ENCODE measurements at regions not wholly inside any gene's neighbourhood (a gene's known extent, or its start where the extent isn't known, plus 50 kb on each side); places are given as distances from the start of the nearest gene placed in this dataset.

DNA sequence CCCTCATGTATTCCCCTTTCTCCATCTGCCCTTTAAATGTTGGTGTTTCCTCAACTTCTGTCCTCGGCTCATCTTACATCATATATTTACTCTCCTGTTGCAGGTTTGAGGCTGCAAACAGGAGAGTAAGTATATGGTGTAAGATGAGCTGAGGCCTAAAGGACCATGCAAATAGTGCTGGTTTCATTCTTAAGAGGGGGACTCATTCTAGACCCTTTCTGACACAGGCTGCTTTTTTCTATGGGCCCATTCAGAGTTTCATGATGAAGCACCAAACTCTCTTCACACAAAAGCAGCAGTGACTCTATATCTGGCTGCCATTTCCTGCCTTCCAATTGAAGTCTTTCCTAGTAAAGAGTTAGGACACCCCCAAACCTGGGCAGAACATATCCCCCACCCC is 218.5 kb downstream of the PHLDA1 start:
- TF ChIP-seq, protein P1, sequence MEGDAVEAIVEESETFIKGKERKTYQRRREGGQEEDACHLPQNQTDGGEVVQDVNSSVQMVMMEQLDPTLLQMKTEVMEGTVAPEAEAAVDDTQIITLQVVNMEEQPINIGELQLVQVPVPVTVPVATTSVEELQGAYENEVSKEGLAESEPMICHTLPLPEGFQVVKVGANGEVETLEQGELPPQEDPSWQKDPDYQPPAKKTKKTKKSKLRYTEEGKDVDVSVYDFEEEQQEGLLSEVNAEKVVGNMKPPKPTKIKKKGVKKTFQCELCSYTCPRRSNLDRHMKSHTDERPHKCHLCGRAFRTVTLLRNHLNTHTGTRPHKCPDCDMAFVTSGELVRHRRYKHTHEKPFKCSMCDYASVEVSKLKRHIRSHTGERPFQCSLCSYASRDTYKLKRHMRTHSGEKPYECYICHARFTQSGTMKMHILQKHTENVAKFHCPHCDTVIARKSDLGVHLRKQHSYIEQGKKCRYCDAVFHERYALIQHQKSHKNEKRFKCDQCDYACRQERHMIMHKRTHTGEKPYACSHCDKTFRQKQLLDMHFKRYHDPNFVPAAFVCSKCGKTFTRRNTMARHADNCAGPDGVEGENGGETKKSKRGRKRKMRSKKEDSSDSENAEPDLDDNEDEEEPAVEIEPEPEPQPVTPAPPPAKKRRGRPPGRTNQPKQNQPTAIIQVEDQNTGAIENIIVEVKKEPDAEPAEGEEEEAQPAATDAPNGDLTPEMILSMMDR (IDR thresholded peaks at IDR 0.05; ENCODE audit: low read depth, low read length, missing input control), result no peak
- TF ChIP-seq NR2F2 (IDR thresholded peaks at IDR 0.05) (no peak), EGR1 (IDR thresholded peaks at IDR 0.05; ENCODE audit: low read depth in 2 of 2) (no peak), RAD21 (IDR thresholded peaks at IDR 0.05) (no peak), TAF1 (conservative IDR thresholded peaks at IDR 0.05) (no peak), JUND (IDR thresholded peaks at IDR 0.05) (no peak), ZBTB33 (IDR thresholded peaks at IDR 0.05) (no peak), SP1 (IDR thresholded peaks at IDR 0.05) (no peak), YY1 (IDR thresholded peaks at IDR 0.05) (no peak)
- TF ChIP-seq, protein P2, sequence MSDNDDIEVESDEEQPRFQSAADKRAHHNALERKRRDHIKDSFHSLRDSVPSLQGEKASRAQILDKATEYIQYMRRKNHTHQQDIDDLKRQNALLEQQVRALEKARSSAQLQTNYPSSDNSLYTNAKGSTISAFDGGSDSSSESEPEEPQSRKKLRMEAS (IDR thresholded peaks at IDR 0.05), result no peak

All from liver (tissue), 3 donors.